Loucy (cell line): ENCODE measurements at regions not wholly inside any gene's neighbourhood (a gene's known extent, or its start where the extent isn't known, plus 50 kb on each side); places are given as distances from the start of the nearest gene placed in this dataset.

Experiments used
- CTCF ChIP-seq: fragments of 200-600 bp; sonication (generic); conservative IDR thresholded peaks from 2 replicates; pipeline ENCODE4 v1.5.1; 2014; ENCODE audit warnings: mild to moderate bottlenecking, antibody characterized with exemption, low read length
- EZH2phosphoT487 ChIP-seq: fragments of 200-600 bp; IDR thresholded peaks from 2 replicates; pipeline ENCODE4 v1.6.1; 2018; ENCODE audit warnings: antibody characterized with exemption, mild to moderate bottlenecking, moderate library complexity, borderline replicate concordance

GRCh38 chr9:87283585-87283984 is 214.1 kb upstream of the DAPK1 start:
- TF ChIP-seq CTCF = no peak
- TF ChIP-seq EZH2phosphoT487 = no peak
